Kidney (tissue), 13 donors: ENCODE measurements at regions not wholly inside any gene's neighbourhood (a gene's known extent, or its start where the extent isn't known, plus 50 kb on each side); places are given as distances from the start of the nearest gene placed in this dataset.
A peak's percentile ranks its signal among the peaks of the same experiment; 100 is the strongest.

ENCODE experiments used
- DNase-seq, 5 donors: peaks; one replicate each; pipeline ENCODE4 v3.0.0-alpha.2; 2013 to 2020
- FAIRE-seq: peaks from 2 replicates; lab custom pipeline; 2012; peaks lifted over from hg19 to GRCh38; lab: Jason Lieb, UNC
- H3K27ac ChIP-seq, 2 donors: one replicate each; pipeline ENCODE4 v1.7.0; 2013; ENCODE audit warnings: low read depth in 2 of 2, low read length in 2 of 2, inconsistent platforms in 1 of 2
- H3K27me3 ChIP-seq: one replicate; pipeline ENCODE4 v1.7.1; 2013; ENCODE audit warnings: low read length, inconsistent platforms; ENCODE audit not compliant: control insufficient read depth, insufficient read depth
- H3K36me3 ChIP-seq, 3 donors: one replicate each; pipeline versions ENCODE4 v1.7.0 to v1.7.1; 2013; ENCODE audit warnings: low read length in 3 of 3, control low read depth in 1 of 3, inconsistent platforms in 1 of 3; ENCODE audit not compliant: insufficient read depth in 3 of 3, control insufficient read depth in 2 of 3
- H3K4me1 ChIP-seq, 3 donors: one replicate each; pipeline versions ENCODE4 v1.7.0 to v1.7.1; 2013; ENCODE audit warnings: low read length in 3 of 3, inconsistent platforms in 1 of 3, low read depth in 1 of 3; ENCODE audit not compliant: control insufficient read depth in 2 of 3, insufficient read depth in 2 of 3
- H3K4me3 ChIP-seq, 3 donors: one replicate each; pipeline versions ENCODE4 v1.7.0 to v1.8.1; 2013; ENCODE audit warnings: low read length in 3 of 3, control low read depth in 1 of 3, inconsistent platforms in 1 of 3
- H3K9ac ChIP-seq, 3 donors: one replicate each; pipeline versions ENCODE4 v1.7.0 to v1.7.1; 2013; ENCODE audit warnings: low read length in 3 of 3, control low read depth in 1 of 3, inconsistent platforms in 1 of 3
- H3K9me3 ChIP-seq, 3 donors: one replicate each; pipeline versions ENCODE4 v1.7.0 to v1.7.1; 2013; ENCODE audit warnings: low read length in 3 of 3, control low read depth in 1 of 3, inconsistent platforms in 1 of 3; ENCODE audit not compliant: control insufficient read depth in 2 of 3, insufficient read depth in 1 of 3
- intact Hi-C: fragments of 100-400 bp; cut with DNase I; formaldehyde crosslinking; loops from one replicate; pipeline ENCODE4 v1.11.1; 2022
- TF ChIP-seq, protein P1 (sequence below): IDR thresholded peaks from 3 replicates; pipeline ENCODE4 v1.5.1; 2012; ENCODE audit warnings: mild to moderate bottlenecking, moderate library complexity, borderline replicate concordance; ENCODE audit not compliant: insufficient read depth; ENCODE audit errors: extremely low read depth
- donor health status: control.
- donor health status: control.
- donor health status: control.
- donor health status: control.
- donor health status: control.
- donor health status: DM: yes; HTN: yes; CAD: no.
- donor health status: Normal renal cell carcinoma (clear cell type).

DNA sequence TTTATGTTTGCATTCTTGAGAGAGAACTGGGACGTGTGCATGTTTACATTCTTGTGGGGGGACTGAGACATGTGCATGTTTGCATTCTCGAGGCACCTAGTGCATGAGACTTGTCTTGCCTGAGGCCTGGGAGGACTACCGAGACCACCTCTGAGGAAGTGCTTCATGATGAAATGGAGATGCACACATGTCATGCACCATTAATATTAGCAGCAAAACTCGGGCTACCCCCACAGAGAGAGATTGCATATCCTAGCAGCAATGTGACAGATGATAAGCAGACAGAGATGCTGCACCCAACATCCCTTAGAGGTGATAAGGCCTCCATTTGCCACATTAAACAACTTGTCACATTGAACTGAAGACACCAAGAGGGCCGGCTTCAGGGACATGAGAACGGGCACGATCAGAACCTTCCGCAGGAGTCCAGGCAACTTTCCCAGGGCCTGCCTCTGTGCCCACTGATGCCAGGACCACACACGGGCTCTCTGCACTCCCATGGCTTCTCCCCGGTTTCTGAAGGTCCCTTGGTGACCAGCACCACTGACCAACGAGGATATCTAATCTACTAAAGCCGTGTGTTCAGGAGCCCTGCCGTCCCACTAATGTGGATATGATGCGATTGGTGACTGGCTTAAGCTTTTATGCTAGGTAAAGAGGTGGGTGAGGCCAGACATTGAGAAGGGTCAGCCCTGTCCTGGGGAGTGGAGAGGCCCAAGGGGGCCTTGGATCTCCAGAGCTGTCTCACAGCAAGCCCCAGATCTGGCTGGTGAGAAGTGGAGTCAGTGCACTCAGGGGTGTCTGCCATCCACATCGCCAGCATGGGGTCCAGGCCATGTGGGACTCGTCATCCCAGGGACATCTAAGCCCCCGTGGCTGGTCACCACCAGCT, 208.3 kb downstream of the NDUFA10 start:
- intact Hi-C loops: no loop called here
- no peak overlapping the region for H3K4me3 ChIP-seq
- no peaks in the 10 kb centered on the region for H3K36me3 ChIP-seq
- H3K9me3 ChIP-seq: no peaks in the 10 kb centered on the region
- TF ChIP-seq, protein P1, sequence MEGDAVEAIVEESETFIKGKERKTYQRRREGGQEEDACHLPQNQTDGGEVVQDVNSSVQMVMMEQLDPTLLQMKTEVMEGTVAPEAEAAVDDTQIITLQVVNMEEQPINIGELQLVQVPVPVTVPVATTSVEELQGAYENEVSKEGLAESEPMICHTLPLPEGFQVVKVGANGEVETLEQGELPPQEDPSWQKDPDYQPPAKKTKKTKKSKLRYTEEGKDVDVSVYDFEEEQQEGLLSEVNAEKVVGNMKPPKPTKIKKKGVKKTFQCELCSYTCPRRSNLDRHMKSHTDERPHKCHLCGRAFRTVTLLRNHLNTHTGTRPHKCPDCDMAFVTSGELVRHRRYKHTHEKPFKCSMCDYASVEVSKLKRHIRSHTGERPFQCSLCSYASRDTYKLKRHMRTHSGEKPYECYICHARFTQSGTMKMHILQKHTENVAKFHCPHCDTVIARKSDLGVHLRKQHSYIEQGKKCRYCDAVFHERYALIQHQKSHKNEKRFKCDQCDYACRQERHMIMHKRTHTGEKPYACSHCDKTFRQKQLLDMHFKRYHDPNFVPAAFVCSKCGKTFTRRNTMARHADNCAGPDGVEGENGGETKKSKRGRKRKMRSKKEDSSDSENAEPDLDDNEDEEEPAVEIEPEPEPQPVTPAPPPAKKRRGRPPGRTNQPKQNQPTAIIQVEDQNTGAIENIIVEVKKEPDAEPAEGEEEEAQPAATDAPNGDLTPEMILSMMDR: no peak
- H3K27ac ChIP-seq: no peak overlapping the region
- H3K9ac ChIP-seq: no peak overlapping the region
- FAIRE-seq (no peak), DNase-seq (peak; percentile 33 to 83 (median 66))
- H3K4me1 ChIP-seq: peaks cover 0 to 2% (median 0%) of the 10 kb centered on the region in 3 donors
- H3K27me3 ChIP-seq: no peaks in the 10 kb centered on the region

DNA sequence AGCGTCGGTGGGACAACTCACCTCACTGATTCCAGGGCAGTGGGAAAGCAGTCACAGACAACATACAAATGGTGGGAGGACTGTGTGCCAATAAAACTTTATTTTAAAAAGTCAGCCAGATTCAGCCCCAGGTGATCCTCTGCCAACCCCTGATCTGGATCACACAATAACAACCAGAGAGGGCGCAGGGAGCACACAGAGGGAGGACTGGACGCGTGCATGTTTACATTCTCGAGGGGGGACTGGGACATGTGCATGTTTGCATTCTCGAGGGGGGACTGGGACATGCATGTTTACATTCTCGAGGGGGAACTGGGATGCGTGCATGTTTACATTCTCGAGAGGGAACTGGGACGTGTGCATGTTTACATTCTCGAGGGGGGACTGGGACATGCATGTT, 209.5 kb downstream of the NDUFA10 start:
- DNase-seq (no peak), FAIRE-seq (no peak)
- Histone ChIP-seq H3K36me3 (no peaks in the 10 kb centered on the region), H3K27ac (no peak overlapping the region), H3K9ac (no peak overlapping the region), H3K27me3 (no peaks in the 10 kb centered on the region), H3K4me3 (no peak overlapping the region), H3K4me1 (peaks cover 0 to 2% (median 0%) of the 10 kb centered on the region in 3 donors), H3K9me3 (no peaks in the 10 kb centered on the region)
- TF ChIP-seq, protein P1: no peak
- intact Hi-C loops: no loop called here

DNA sequence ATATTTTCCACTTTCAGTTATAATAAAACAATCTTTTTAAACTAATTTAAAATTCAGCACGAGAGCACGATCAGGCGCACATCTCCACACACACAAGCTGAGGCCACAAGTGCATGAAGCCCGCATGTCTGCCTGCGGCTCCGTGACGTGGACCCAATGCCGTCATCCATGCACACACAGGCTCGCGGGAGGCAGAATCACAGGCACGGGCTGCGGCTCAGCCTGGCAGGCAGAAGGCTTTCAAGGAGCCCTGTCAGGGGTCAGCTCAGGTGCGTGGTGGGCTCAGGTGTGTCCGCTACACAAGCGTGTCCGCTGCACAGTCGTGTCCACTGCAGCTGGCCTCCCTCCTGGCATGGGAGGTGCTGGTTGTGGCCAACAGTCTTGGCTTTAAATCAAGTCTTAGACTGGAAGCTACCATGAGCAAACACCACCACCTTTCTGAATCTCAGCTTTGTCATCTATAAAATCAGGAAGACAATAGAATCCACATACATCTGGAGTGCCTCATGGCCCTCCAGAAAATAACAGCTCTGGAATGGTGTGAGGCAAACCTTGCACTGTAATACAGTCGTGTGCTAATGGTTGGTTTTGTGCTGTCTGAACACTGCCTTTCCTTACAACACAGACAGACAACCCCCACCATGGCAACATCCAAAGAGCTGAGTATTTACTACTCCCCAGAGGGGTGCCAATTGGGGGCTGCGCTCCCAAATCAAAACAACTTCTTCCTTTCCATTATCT, 210.1 kb downstream of the NDUFA10 start:
- no peak for FAIRE-seq
- Histone ChIP-seq H3K27ac (no peak overlapping the region), H3K4me1 (peaks cover 0 to 2% (median 0%) of the 10 kb centered on the region in 3 donors), H3K36me3 (no peaks in the 10 kb centered on the region), H3K27me3 (no peaks in the 10 kb centered on the region), H3K9ac (peak overlapping the region in 1 of 3 donors; percentile 19), H3K9me3 (no peaks in the 10 kb centered on the region), H3K4me3 (no peak overlapping the region)
- DNase-seq: peak in 3 of 5 donors; percentile 37 to 81 (median 46)
- intact Hi-C loops: no loop called here
- TF ChIP-seq, protein P1: no peak
